ENCODE measurements at regions not wholly inside any gene's neighbourhood (a gene's known extent, or its start where the extent isn't known, plus 50 kb on each side); places are given as distances from the start of the nearest gene placed in this dataset.

GRCh38 chr4:98796991-98797390 lies 131.9 kb downstream of the EIF4E start:
- TF ChIP-seq EZH2 (IDR thresholded peaks at IDR 0.05; ENCODE audit: insufficient read depth, poor library complexity, severe bottlenecking): no peak
- no peak for TF ChIP-seq EZH2phosphoT487 (IDR thresholded peaks at IDR 0.05; ENCODE audit: insufficient read depth, low read depth)
- H3K27ac ChIP-seq: no peak overlapping the region
- no peaks in the 10 kb centered on the region; the same call in 1 of the 2 replicates for H3F3A ChIP-seq (ENCODE audit: insufficient read depth)
- no peak overlapping the region for H2AFZ ChIP-seq
- DNase-seq: no peak
- H3K4me3 ChIP-seq: no peak overlapping the region
- no peaks in the 10 kb centered on the region for H3K36me3 ChIP-seq (ENCODE audit: low read depth)
- H3K79me2 ChIP-seq (ENCODE audit: insufficient read depth): no peaks in the 10 kb centered on the region
- H3K9me2 ChIP-seq (ENCODE audit: insufficient read depth): no peaks in the 10 kb centered on the region
- H3K9me3 ChIP-seq (ENCODE audit: low read depth): no peaks in the 10 kb centered on the region
- H3K9ac ChIP-seq: no peak overlapping the region
- 47 to 48% methylated on average over 7 of the region's 7 CpGs for WGBS, 2 experiments (ENCODE audit: low coverage in 1 of 2, low lambda C conversion rate in 2 of 2, missing lambda C conversion rate in 2 of 2)
- H3K4me2 ChIP-seq (ENCODE audit: unreplicated experiment): no peak overlapping the region
- H3K4me1 ChIP-seq (ENCODE audit: insufficient read depth): peaks cover 8% of the 10 kb centered on the region; the same call in 1 of the 2 replicates
- no peaks in the 10 kb centered on the region for H4K20me1 ChIP-seq (ENCODE audit: insufficient read depth)
- in situ Hi-C loops (cut with MboI): no loop called here
- H3K27me3 ChIP-seq (replicated peaks; ENCODE audit: insufficient read depth): no peaks in the 10 kb centered on the region

- Histone ChIP-seq H3K79me2 (ENCODE audit: insufficient read depth) (no peaks in the 10 kb centered on the region), H3K36me3 (ENCODE audit: low read depth) (no peaks in the 10 kb centered on the region), H3K4me1 (ENCODE audit: insufficient read depth) (peaks cover 8% of the 10 kb centered on the region; the same call in 1 of the 2 replicates), H3K4me2 (ENCODE audit: unreplicated experiment) (no peak overlapping the region), H3K27me3 (replicated peaks; ENCODE audit: insufficient read depth) (no peaks in the 10 kb centered on the region), H3K9me2 (ENCODE audit: insufficient read depth) (no peaks in the 10 kb centered on the region), H3K9ac (no peak overlapping the region), H2AFZ (0 out of 2 replicates have a peak overlapping the region, but pooled peaks have one; percentile 41), H3F3A (ENCODE audit: insufficient read depth) (no peaks in the 10 kb centered on the region; the same call in 1 of the 2 replicates), H4K20me1 (ENCODE audit: insufficient read depth) (no peaks in the 10 kb centered on the region), H3K9me3 (ENCODE audit: low read depth) (no peaks in the 10 kb centered on the region), H3K27ac (no peak overlapping the region), H3K4me3 (no peak overlapping the region)
- WGBS, 2 experiments (ENCODE audit: low coverage in 1 of 2, low lambda C conversion rate in 2 of 2, missing lambda C conversion rate in 2 of 2): 77 to 80% methylated on average over 3 of the region's 3 CpGs
- TF ChIP-seq EZH2 (IDR thresholded peaks at IDR 0.05; ENCODE audit: insufficient read depth, poor library complexity, severe bottlenecking): no peak
- TF ChIP-seq EZH2phosphoT487 (IDR thresholded peaks at IDR 0.05; ENCODE audit: insufficient read depth, low read depth): no peak
- peak; percentile 70 for DNase-seq
- in situ Hi-C loops (cut with MboI): no loop called here
Observed at GRCh38 chr4:98794565-98795205, 134.2 kb downstream of the EIF4E start.

GRCh38 chr4:98793658-98794057 lies 135.2 kb upstream of the TSPAN5 start:
- DNase-seq: no peak
- WGBS, 2 experiments (ENCODE audit: low coverage in 1 of 2, low lambda C conversion rate in 2 of 2, missing lambda C conversion rate in 2 of 2): 71 to 84% methylated on average over 3 of the region's 3 CpGs

GRCh38 chr4:98786866-98787265 lies 128.5 kb upstream of the TSPAN5 start:
- H3K4me1 ChIP-seq (ENCODE audit: insufficient read depth): no peaks in the 10 kb centered on the region
- H3K79me2 ChIP-seq (ENCODE audit: insufficient read depth): no peaks in the 10 kb centered on the region
- 42 to 49% methylated on average over 6 of the region's 6 CpGs for WGBS, 2 experiments (ENCODE audit: low coverage in 1 of 2, low lambda C conversion rate in 2 of 2, missing lambda C conversion rate in 2 of 2)
- no peak overlapping the region for H3K27ac ChIP-seq
- in situ Hi-C loops (cut with MboI): no loop called here
- no peaks in the 10 kb centered on the region for H4K20me1 ChIP-seq (ENCODE audit: insufficient read depth)
- H3K9ac ChIP-seq: no peak overlapping the region
- H3K4me3 ChIP-seq: no peak overlapping the region
- no peaks in the 10 kb centered on the region for H3K36me3 ChIP-seq (ENCODE audit: low read depth)
- no peaks in the 10 kb centered on the region for H3F3A ChIP-seq (ENCODE audit: insufficient read depth)
- H3K9me2 ChIP-seq (ENCODE audit: insufficient read depth): no peaks in the 10 kb centered on the region
- no peak for TF ChIP-seq EZH2 (IDR thresholded peaks at IDR 0.05; ENCODE audit: insufficient read depth, poor library complexity, severe bottlenecking)
- DNase-seq: peak; percentile 30
- H3K9me3 ChIP-seq (ENCODE audit: low read depth): no peaks in the 10 kb centered on the region
- H3K4me2 ChIP-seq (ENCODE audit: unreplicated experiment): no peak overlapping the region
- peak overlapping the region; percentile 87 for H2AFZ ChIP-seq
- no peaks in the 10 kb centered on the region; the same call in 1 of the 2 replicates for H3K27me3 ChIP-seq (replicated peaks; ENCODE audit: insufficient read depth)

More at GRCh38 chr4:98793658-98794057, 135.2 kb upstream of the TSPAN5 start:
- TF ChIP-seq EZH2phosphoT487 (IDR thresholded peaks at IDR 0.05; ENCODE audit: insufficient read depth, low read depth): no peak
- Histone ChIP-seq H3K27me3 (replicated peaks; ENCODE audit: insufficient read depth) (no peaks in the 10 kb centered on the region), H3K36me3 (ENCODE audit: low read depth) (no peaks in the 10 kb centered on the region), H3K9me3 (ENCODE audit: low read depth) (no peaks in the 10 kb centered on the region), H3K9me2 (ENCODE audit: insufficient read depth) (no peaks in the 10 kb centered on the region), H3K27ac (no peak overlapping the region), H3K4me2 (ENCODE audit: unreplicated experiment) (no peak overlapping the region), H2AFZ (no peak overlapping the region), H3K4me3 (no peak overlapping the region), H3K79me2 (ENCODE audit: insufficient read depth) (no peaks in the 10 kb centered on the region), H4K20me1 (ENCODE audit: insufficient read depth) (no peaks in the 10 kb centered on the region), H3F3A (ENCODE audit: insufficient read depth) (no peaks in the 10 kb centered on the region; the same call in 1 of the 2 replicates), H3K4me1 (ENCODE audit: insufficient read depth) (peaks cover 8% of the 10 kb centered on the region; the same call in 1 of the 2 replicates), H3K9ac (no peak overlapping the region)
- in situ Hi-C loops (cut with MboI): no loop called here
